ENCODE measurements at regions not wholly inside any gene's neighbourhood (a gene's known extent, or its start where the extent isn't known, plus 50 kb on each side); places are given as distances from the start of the nearest gene placed in this dataset.

- DNase-seq (ENCODE audit: low read depth) = no peak
- TF ChIP-seq, protein P1, sequence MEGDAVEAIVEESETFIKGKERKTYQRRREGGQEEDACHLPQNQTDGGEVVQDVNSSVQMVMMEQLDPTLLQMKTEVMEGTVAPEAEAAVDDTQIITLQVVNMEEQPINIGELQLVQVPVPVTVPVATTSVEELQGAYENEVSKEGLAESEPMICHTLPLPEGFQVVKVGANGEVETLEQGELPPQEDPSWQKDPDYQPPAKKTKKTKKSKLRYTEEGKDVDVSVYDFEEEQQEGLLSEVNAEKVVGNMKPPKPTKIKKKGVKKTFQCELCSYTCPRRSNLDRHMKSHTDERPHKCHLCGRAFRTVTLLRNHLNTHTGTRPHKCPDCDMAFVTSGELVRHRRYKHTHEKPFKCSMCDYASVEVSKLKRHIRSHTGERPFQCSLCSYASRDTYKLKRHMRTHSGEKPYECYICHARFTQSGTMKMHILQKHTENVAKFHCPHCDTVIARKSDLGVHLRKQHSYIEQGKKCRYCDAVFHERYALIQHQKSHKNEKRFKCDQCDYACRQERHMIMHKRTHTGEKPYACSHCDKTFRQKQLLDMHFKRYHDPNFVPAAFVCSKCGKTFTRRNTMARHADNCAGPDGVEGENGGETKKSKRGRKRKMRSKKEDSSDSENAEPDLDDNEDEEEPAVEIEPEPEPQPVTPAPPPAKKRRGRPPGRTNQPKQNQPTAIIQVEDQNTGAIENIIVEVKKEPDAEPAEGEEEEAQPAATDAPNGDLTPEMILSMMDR (IDR thresholded peaks at IDR 0.05; ENCODE audit: insufficient read depth, low read length) = no peak
- H3K4me3 ChIP-seq (ENCODE audit: low read depth, low read length) = no peak overlapping the region
Measured at GRCh38 chr12:118694128-118694775, 287.1 kb upstream of the SRRM4 start.

- TF ChIP-seq, protein P1 (IDR thresholded peaks at IDR 0.05; ENCODE audit: insufficient read depth, low read length) = no peak
- DNase-seq (ENCODE audit: low read depth) = no peak
- no peak overlapping the region for H3K4me3 ChIP-seq (ENCODE audit: low read depth, low read length)
Measured at GRCh38 chr12:118704527-118705241, 276.7 kb upstream of the SRRM4 start.

DNA sequence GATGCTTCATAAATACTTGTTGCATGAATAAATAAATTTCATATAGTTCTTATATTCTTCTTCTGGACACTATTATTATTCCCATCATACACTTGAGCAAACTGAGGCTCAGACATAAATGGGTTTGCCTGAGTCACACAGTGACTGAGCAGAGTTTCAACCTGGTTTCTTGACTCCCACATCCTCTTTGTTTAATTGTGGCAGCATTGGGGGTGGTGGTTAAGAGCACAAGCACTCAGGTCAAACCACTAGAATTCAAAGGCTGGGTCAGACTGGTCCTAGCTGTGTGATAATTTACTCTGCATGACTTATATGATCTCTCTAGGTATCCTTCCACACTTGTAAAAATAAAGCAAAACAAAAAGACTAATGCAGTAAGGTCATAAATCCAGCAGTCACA, 274.9 kb upstream of the SRRM4 start:
- no peak overlapping the region for H3K4me3 ChIP-seq (ENCODE audit: low read depth, low read length)
- TF ChIP-seq, protein P1 (IDR thresholded peaks at IDR 0.05; ENCODE audit: insufficient read depth, low read length) = no peak
- no peak for DNase-seq (ENCODE audit: low read depth)

DNA sequence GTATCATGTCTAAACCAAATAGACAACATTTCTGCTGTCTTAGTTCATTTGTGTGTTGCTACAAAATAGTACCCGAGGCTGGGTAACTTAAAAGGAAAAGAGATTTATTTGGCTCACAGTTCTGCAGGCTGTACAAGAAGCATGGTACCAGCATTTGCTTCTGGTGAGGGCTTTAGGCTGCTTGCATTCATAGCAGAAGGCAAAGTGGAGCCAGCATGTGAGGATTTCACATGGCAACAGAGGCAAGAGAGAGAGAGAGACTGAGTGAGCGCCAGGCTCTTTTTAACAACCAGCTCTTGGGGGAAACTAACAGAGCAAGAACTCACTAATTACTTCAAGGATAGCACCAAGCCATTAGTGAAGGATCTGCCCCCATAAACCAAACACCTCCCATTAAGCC, 271.4 kb upstream of the SRRM4 start:
- no peak for DNase-seq (ENCODE audit: low read depth)
- no peak overlapping the region for H3K4me3 ChIP-seq (ENCODE audit: low read depth, low read length)
- TF ChIP-seq, protein P1 (IDR thresholded peaks at IDR 0.05; ENCODE audit: insufficient read depth, low read length) = no peak

- TF ChIP-seq, protein P1 (IDR thresholded peaks at IDR 0.05; ENCODE audit: insufficient read depth, low read length) = no peak
- DNase-seq (ENCODE audit: low read depth) = no peak
- H3K4me3 ChIP-seq (ENCODE audit: low read depth, low read length) = no peak overlapping the region
Measured at GRCh38 chr12:118711185-118711584, 270.2 kb upstream of the SRRM4 start.

DNA sequence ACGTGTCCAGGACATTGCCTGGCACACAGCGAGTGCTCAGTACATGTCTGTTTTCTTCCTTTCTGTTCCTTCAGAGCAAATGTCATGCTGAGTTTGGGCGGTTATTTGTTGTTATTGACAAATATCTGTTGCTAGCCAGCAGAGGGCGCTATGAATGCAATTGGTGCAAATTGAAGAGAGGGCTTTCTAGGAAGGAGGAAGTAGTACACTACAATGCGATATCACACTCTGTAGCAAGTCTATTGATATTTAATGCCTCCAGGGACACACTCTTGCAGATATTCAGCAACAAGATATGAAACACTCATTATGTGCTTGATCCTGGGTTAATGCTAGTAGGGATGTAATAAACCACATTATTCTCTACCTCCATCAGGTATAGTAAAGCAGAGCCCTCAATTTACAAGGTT, 267.3 kb upstream of the SRRM4 start:
- no peak overlapping the region for H3K4me3 ChIP-seq (ENCODE audit: low read depth, low read length)
- DNase-seq (ENCODE audit: low read depth) = no peak
- TF ChIP-seq, protein P1 (IDR thresholded peaks at IDR 0.05; ENCODE audit: insufficient read depth, low read length) = no peak

Measured in fibroblast of the aortic adventitia (primary cell).